NCI-H524 (cell line): ENCODE measurements at regions not wholly inside any gene's neighbourhood (a gene's known extent, or its start where the extent isn't known, plus 50 kb on each side); places are given as distances from the start of the nearest gene placed in this dataset.

ENCODE experiments used
- DNase-seq, 2 experiments: peaks; one replicate each; lab custom pipeline; 2025; lab: John Stamatoyannopoulos, UW

GRCh38 chr7:25911738-25912607 is 240.0 kb upstream of the NFE2L3 start:
- DNase-seq = peak in 1 of 2 experiments; percentile 13

DNA sequence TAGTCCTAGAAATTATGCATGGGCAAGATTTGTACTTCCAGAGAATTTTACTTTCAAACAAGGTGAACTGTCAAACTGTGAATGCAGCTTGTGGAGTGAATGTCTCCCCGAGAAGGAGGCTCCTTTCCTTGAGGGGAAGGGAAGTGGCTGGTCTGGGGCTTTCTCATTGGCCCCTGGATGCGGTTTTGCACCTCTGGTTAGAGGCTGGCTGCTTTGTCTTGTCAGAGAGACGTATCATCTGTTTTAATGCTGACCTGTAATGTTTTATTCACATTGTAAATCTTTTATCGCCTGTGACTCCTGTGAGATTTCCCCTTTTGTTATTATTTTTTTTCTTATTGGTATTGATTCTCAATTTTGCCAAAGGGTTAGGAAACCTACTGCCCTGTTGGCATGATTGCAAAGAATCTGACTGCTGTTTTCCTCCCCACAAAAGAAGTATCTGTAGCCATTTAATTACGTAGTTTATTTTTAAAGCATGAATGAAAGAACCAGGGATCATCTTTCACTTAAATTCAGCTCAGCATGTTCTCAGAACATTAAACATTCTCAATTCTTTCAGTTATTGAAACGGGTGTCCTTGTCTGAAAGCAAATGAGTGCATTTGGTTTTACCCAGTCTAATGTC is 238.3 kb upstream of the NFE2L3 start:
- DNase-seq = no peak

DNA sequence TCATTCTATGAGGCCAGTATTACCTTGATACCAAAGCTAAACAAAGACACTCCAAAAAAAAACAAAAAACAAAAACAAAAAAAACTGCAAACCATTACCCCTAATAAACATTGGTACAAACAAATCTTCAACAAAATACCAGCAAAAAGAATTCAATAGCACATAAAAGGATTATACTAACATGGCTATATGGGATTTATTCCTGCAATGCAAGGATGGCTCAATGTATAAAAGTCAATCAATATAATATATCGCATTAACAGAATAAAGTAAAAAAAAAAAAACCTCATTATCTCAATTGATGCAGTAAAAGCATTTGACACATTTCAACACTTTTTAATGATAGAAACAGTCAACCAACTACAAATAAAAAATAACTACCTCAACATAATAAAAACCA is 233.3 kb upstream of the NFE2L3 start:
- DNase-seq = no peak

GRCh38 chr7:25922296-25922695 is 229.7 kb upstream of the NFE2L3 start:
- no peak for DNase-seq

- DNase-seq = no peak
Measured at GRCh38 chr7:25923741-25924460, 228.1 kb upstream of the NFE2L3 start.

DNA sequence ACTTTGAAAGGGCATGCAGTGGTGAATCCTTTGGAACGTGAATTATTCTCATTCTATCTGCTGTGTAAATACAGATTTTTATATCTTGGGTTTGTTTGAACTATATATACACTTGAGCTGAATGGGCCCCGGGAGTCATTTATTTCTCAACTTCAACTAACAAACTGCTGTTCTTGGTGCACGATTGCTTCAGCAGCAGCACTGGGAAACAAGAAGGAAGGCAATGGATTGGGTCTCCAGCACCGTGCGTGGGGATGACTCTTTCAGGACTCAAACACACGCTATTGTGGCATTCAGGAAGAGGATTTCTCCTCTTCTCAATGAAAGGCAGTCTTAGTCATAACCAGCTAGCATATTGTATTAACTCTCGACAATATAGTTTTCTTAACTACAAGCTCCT is 226.0 kb upstream of the NFE2L3 start:
- no peak for DNase-seq

- no peak for DNase-seq
Measured at GRCh38 chr7:25926451-25926850, 225.5 kb upstream of the NFE2L3 start.

DNA sequence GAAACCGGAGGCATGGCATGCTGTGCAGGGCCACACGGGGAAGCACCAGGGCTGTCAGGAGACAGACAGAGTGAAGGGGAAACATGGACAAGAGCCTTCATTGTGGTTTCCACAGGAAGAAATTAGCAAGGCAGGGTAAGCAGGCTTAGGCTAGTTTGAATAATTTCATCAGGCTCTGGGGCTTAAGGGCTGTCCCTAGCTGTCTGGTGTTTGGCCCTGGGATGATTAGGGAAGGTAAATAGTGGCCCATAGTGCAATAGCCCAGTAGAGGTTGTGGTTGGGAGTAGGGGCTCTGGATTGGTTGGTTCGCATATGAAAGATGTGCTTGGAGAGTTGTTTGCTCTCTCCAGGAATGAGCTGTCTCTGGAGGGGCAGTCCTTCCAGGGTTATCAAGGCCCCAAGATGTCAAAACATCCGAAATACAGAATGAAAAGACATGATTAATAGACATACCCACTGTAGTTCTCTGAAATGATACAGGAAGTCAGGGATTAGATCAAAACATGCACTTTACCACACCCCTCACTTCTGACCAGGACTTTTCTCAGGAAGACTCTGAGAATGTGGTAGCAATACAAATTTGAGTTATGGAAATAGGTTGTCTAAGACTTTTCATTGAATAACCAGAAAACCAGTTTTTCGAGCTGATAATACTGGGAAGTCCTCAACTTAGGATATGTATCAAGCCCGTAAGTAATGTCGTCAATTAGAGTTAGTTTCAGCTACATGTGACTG is 224.9 kb upstream of the NFE2L3 start:
- DNase-seq = no peak

DNA sequence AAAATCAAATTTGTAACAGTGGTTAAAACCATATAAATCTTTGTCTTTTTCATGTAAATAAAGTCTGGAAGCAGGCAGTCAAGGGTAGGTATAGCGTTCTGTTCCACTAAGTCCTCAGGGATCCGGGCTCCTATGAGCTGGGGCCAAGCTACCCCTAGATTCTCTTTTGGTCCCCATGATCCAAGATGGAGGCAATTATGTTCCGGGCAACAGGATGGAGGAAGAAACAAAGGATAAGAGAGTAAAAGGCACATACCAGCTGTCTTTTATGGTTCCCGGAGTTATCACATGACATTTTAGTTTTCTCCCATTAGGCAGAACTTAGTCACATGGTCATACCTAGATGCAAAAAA is 224.4 kb upstream of the NFE2L3 start:
- no peak for DNase-seq

GRCh38 chr7:25928549-25929330 is 223.3 kb upstream of the NFE2L3 start:
- DNase-seq = no peak

GRCh38 chr7:25929448-25929847 is 222.6 kb upstream of the NFE2L3 start:
- DNase-seq = peak in 1 of 2 experiments; percentile 14

GRCh38 chr7:25930492-25931048 is 221.4 kb upstream of the NFE2L3 start:
- DNase-seq = no peak

DNA sequence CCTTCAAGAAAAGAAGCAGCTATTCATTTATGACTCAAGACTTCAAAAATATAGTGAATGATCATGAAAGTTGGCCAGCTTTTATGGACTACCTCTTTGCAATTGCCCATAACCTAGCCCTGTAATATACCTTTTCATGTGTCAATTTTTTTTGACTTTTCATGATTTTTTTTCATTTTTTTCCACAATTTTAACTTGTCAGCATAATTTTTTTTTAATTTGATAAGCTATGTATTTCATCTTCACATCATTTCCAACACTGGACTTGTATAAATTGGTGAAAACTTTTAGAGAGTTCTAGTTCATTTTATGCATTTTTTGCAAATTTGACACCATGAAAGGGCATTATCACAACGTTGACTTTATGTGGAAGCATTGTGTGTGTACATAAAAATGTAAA is 220.8 kb upstream of the NFE2L3 start:
- no peak for DNase-seq

- DNase-seq = no peak
Measured at GRCh38 chr7:25933921-25934320, 218.1 kb upstream of the NFE2L3 start.

DNA sequence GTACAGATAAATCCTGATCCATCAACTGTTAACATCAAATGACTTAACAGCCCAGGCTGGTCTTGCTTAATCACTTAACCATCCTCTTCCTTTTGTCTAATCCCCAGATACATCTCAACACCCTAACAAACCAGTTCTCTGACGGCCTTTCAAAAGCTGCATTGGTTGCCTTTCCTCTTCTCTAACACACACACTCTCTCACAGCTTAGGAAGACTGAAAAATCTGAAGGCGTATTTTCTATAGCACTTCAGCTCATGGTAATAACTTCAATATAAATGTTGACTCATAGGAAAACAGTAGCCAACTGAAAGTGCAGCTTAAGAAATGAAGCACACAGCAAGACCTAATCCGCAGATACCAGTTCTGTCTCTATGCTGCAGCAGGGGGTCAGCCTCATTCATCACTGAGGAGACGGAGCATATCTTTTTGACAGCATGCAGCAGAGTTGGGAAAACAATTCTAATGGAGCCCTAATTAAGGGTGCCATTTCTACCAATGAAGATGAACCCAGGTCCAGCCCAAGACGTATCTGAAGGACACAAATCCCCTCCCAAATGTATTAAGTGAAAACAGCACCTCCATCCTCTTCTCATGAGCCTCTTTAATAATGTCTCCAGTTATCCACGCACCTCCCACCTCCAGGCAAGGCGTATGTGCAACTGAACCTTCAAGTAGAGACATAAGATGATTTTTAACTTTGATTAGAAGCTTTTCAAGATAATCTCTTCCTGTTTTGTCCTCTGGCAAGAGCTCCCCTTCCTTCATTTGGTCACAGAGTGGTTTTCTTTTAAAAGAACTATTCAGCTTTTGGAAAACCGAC is 211.7 kb upstream of the NFE2L3 start:
- no peak for DNase-seq

DNA sequence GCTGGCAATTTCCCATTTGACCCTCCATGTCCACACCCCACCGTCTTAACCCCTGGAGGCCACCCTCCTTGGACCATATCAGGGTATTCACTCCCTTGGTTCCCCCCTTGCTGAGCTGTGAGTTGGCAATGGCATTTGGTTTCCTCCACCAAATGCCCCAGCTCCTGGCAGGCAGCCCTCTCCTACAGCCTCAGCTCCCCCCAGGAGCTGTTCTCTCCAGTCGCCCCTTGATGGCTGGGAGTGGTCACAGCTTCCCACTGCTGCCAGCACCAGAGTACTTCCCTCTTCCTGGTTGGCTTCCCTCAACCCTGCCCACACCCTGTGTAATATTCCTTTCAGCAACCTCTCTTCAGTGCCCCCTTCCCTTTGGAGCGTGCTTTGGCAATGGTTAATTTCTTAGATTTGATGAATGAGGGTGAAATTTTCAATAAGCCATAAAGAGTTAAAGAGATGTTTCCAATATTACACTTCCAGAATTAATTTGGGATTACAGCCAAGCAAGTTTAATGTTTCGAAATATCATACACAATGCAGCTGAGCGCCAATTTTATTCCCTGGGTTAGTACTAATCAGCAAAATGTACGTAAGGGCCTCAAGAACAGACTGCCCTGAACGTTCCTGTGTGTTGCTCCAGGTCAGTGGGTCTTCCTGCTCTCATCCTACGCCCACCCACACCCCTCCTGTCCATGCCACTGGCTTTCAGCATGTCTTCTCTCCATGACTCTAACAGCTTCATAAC is 207.1 kb upstream of the NFE2L3 start:
- DNase-seq = no peak

- no peak for DNase-seq
Measured at GRCh38 chr7:25945608-25946007, 206.4 kb upstream of the NFE2L3 start.

DNA sequence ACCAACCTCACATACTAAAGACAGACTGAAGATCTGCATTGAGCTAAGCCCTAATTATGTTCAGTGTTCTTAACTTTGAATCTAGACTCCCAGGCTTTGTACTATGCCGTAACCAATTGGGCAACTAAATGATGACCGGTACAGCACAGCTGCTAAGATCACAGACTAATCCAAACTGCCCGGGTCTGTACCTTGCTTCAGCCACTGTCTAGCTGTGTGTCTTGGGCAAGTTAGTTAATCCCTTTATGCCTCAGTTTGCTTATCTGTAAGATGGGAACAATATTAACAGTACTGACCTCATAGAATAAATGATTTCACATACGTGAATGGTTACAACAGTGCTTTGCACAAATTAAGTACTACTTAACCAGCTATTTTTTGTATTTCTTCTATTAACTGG is 205.8 kb upstream of the NFE2L3 start:
- no peak for DNase-seq

GRCh38 chr7:25947669-25948516 is 204.1 kb upstream of the NFE2L3 start:
- DNase-seq = no peak
